H9 (cell line): ENCODE measurements at regions not wholly inside any gene's neighbourhood (a gene's known extent, or its start where the extent isn't known, plus 50 kb on each side); places are given as distances from the start of the nearest gene placed in this dataset.
"Not testable (repeated sequence)": the region's sequence is repeated elsewhere in the genome, so short reads cannot be mapped to it uniquely, and the experiment has no call there.

ENCODE experiments used
- DNase-seq: peaks from one replicate; pipeline ENCODE4 v3.0.0-alpha.2; 2017
- H2AFZ ChIP-seq: one replicate; pipeline ENCODE4 v1.6.1; 2013; ENCODE audit warnings: mild to moderate bottlenecking, low read length, control low read depth, moderate library complexity
- H2AK5ac ChIP-seq: 2 replicates; pipeline ENCODE4 v1.6.1; 2013; ENCODE audit warnings: low read length, control low read depth, mixed read lengths; ENCODE audit not compliant: insufficient read length
- H2BK120ac ChIP-seq: one replicate; pipeline ENCODE4 v1.6.1; 2013; ENCODE audit warnings: low read depth, mild to moderate bottlenecking, low read length, control low read depth, inconsistent platforms; ENCODE audit not compliant: poor library complexity, severe bottlenecking
- H2BK12ac ChIP-seq: 2 replicates; pipeline ENCODE4 v1.6.1; 2013; ENCODE audit warnings: low read length, control low read depth, mixed read lengths, low read depth; ENCODE audit not compliant: insufficient read length
- H2BK15ac ChIP-seq: 2 replicates; pipeline ENCODE4 v1.6.1; 2013; ENCODE audit warnings: low read depth, low read length, control low read depth
- H2BK20ac ChIP-seq: one replicate; pipeline ENCODE4 v1.6.1; 2013; ENCODE audit warnings: low read depth, mild to moderate bottlenecking, low read length, control low read depth, inconsistent platforms; ENCODE audit not compliant: poor library complexity, severe bottlenecking
- H2BK5ac ChIP-seq: 2 replicates; pipeline ENCODE4 v1.6.1; 2013; ENCODE audit warnings: low read length, control low read depth, mixed read lengths; ENCODE audit not compliant: insufficient read length
- H3K14ac ChIP-seq: 2 replicates; pipeline ENCODE4 v1.6.1; 2013; ENCODE audit warnings: low read length, control low read depth; ENCODE audit not compliant: insufficient read depth
- H3K18ac ChIP-seq: 2 replicates; pipeline ENCODE4 v1.6.1; 2013; ENCODE audit warnings: low read depth, mild to moderate bottlenecking, mixed read lengths, low read length, control low read depth; ENCODE audit not compliant: insufficient read length
- H3K23ac ChIP-seq: 2 replicates; pipeline ENCODE4 v1.6.1; 2013; ENCODE audit warnings: low read length, control low read depth, mixed read lengths, low read depth; ENCODE audit not compliant: insufficient read length
- H3K23me2 ChIP-seq: 2 replicates; pipeline ENCODE4 v1.6.1; 2013; ENCODE audit warnings: low read depth, mild to moderate bottlenecking, mixed read lengths, low read length, control low read depth; ENCODE audit not compliant: insufficient read length, poor library complexity, severe bottlenecking
- H3K27ac ChIP-seq: 2 replicates; pipeline ENCODE4 v1.5.1; 2013; ENCODE audit warnings: low read length, control low read depth, mixed read lengths, low read depth; ENCODE audit not compliant: insufficient read length
- H3K27me3 ChIP-seq: 2 replicates; pipeline ENCODE4 v1.6.1; 2013; ENCODE audit warnings: low read length, control low read depth, inconsistent platforms; ENCODE audit not compliant: insufficient read depth
- H3K4ac ChIP-seq: 2 replicates; pipeline ENCODE4 v1.6.1; 2013; ENCODE audit warnings: low read depth, mild to moderate bottlenecking, control low read depth, inconsistent platforms, low read length, moderate library complexity
- H3K4me1 ChIP-seq: 2 replicates; pipeline ENCODE4 v1.6.1; 2013; ENCODE audit warnings: low read length, control low read depth, inconsistent platforms; ENCODE audit not compliant: insufficient read depth
- H3K4me2 ChIP-seq: 2 replicates; pipeline ENCODE4 v1.6.1; 2013; ENCODE audit warnings: low read length, control low read depth, mixed read lengths; ENCODE audit not compliant: insufficient read length, insufficient read depth
- H3K56ac ChIP-seq: 2 replicates; pipeline ENCODE4 v1.6.1; 2013; ENCODE audit warnings: low read depth, mild to moderate bottlenecking, mixed read lengths, low read length, control low read depth; ENCODE audit not compliant: insufficient read length
- H3K79me1 ChIP-seq: 2 replicates; pipeline ENCODE4 v1.6.1; 2013; ENCODE audit warnings: low read depth, mild to moderate bottlenecking, moderate library complexity, low read length, control low read depth, inconsistent platforms; ENCODE audit not compliant: insufficient read depth, poor library complexity, severe bottlenecking
- H3K79me2 ChIP-seq: 2 replicates; pipeline ENCODE4 v1.6.1; 2013; ENCODE audit warnings: low read length, control low read depth, inconsistent platforms; ENCODE audit not compliant: insufficient read depth
- H3K9ac ChIP-seq: 2 replicates; pipeline ENCODE4 v1.6.1; 2013; ENCODE audit warnings: low read length, control low read depth, mixed read lengths; ENCODE audit not compliant: insufficient read length; ENCODE audit errors: extremely low read depth
- H3K9me3 ChIP-seq: one replicate; pipeline ENCODE4 v1.6.1; 2013; ENCODE audit warnings: low read depth, low read length, inconsistent platforms; ENCODE audit not compliant: control insufficient read depth
- H3T11ph ChIP-seq: one replicate; pipeline ENCODE4 v1.6.1; 2013; ENCODE audit warnings: mild to moderate bottlenecking, low read length, control low read depth, inconsistent platforms
- H4K20me1 ChIP-seq: one replicate; pipeline ENCODE4 v1.6.1; 2013; ENCODE audit not compliant: control insufficient read depth, insufficient read length, insufficient read depth
- H4K5ac ChIP-seq: 2 replicates; pipeline ENCODE4 v1.6.1; 2013; ENCODE audit warnings: low read depth, mild to moderate bottlenecking, mixed read lengths, low read length, control low read depth; ENCODE audit not compliant: insufficient read length
- H4K8ac ChIP-seq: replicated peaks from 2 replicates; pipeline ENCODE4 v1.6.1; 2013; ENCODE audit warnings: low read length, control low read depth, mixed read lengths, low read depth; ENCODE audit not compliant: insufficient read length
- H4K91ac ChIP-seq: 2 replicates; pipeline ENCODE4 v1.6.1; 2013; ENCODE audit warnings: low read depth, mild to moderate bottlenecking, moderate library complexity, mixed read lengths, low read length, control low read depth; ENCODE audit not compliant: insufficient read length
- H3K27ac Mint-ChIP-seq, 3 experiments: 2 replicates in 2 of 3; 3 replicates in 1 of 3; pipeline ENCODE4 v1.8.0; 2020 to 2021; ENCODE audit warnings: mixed read lengths in 3 of 3, mild to moderate bottlenecking in 1 of 3, moderate library complexity in 1 of 3
- H3K27me3 Mint-ChIP-seq: 2 replicates; pipeline ENCODE4 v1.8.0; 2021; ENCODE audit warnings: low read depth, mild to moderate bottlenecking, moderate library complexity, mixed read lengths
- H3K36me3 Mint-ChIP-seq, 3 experiments: 2 replicates in 2 of 3; 3 replicates in 1 of 3; pipeline ENCODE4 v1.8.0; 2020 to 2021; ENCODE audit warnings: low read depth in 3 of 3, mixed read lengths in 3 of 3; ENCODE audit not compliant: insufficient read depth in 1 of 3
- H3K4me1 Mint-ChIP-seq, 2 experiments: 2 replicates each; pipeline ENCODE4 v1.8.0; 2020; ENCODE audit warnings: mixed read lengths in 2 of 2
- H3K4me3 Mint-ChIP-seq, 2 experiments: 2 replicates in 1 of 2; 3 replicates in 1 of 2; pipeline ENCODE4 v1.8.0; 2020 to 2021; ENCODE audit warnings: mild to moderate bottlenecking in 2 of 2, mixed read lengths in 2 of 2, moderate library complexity in 1 of 2
- H3K9me3 Mint-ChIP-seq, 2 experiments: 2 replicates in 1 of 2; 3 replicates in 1 of 2; pipeline ENCODE4 v1.8.0; 2020; ENCODE audit warnings: mild to moderate bottlenecking in 2 of 2, mixed read lengths in 2 of 2, moderate library complexity in 1 of 2
- CTCF ChIP-seq: fragments of 200-600 bp; sonication (generic); conservative IDR thresholded peaks from 3 replicates; pipeline ENCODE4 v1.8.0; 2021; ENCODE audit warnings: antibody characterized with exemption, mild to moderate bottlenecking
- whole genome bisulfite sequencing: extraction: QIAGEN DNeasy Blood & Tissue Kit; methylation state at CpG from one replicate; pipeline ENCODE4 v1.1.7; 2013; ENCODE audit warnings: missing lambda C conversion rate, low lambda C conversion rate, mixed read lengths; ENCODE audit not compliant: insufficient read length; ENCODE audit errors: extremely low coverage; 5-methylcytosine and 5-hydroxymethylcytosine counted together

- no peak overlapping the region for H3T11ph ChIP-seq
- no peaks in the 10 kb centered on the region for H3K4me1 ChIP-seq
- no peak overlapping the region for H3K18ac ChIP-seq
- H2AFZ ChIP-seq, result no peak overlapping the region
- H3K4me1 Mint-ChIP-seq, result peaks cover 0 to 7% of the 10 kb centered on the region in 2 experiments; a peak in 3 of 4 replicates
- H3K27ac Mint-ChIP-seq, result no peak overlapping the region
- no peak overlapping the region for H2AK5ac ChIP-seq
- no peak overlapping the region for H2BK20ac ChIP-seq
- H3K23me2 ChIP-seq, result no peaks in the 10 kb centered on the region
- H2BK120ac ChIP-seq, result no peak overlapping the region
- H2BK5ac ChIP-seq, result no peak overlapping the region
- no peak overlapping the region for H3K4ac ChIP-seq
- H2BK12ac ChIP-seq, result no peak overlapping the region
- no peak overlapping the region for H3K4me2 ChIP-seq
- H4K91ac ChIP-seq, result no peak overlapping the region
- no peak for DNase-seq
- H4K5ac ChIP-seq, result no peak overlapping the region
- no peak overlapping the region for H3K9ac ChIP-seq
- no peaks in the 10 kb centered on the region for H3K27me3 Mint-ChIP-seq
- H3K14ac ChIP-seq, result no peak overlapping the region
- WGBS, result no CpG with 5 or more reads among the region's 3 CpGs
- H3K79me1 ChIP-seq, result no peaks in the 10 kb centered on the region
- H3K79me2 ChIP-seq, result no peaks in the 10 kb centered on the region
- H3K56ac ChIP-seq, result no peak overlapping the region
- H3K9me3 ChIP-seq, result no peaks in the 10 kb centered on the region
- TF ChIP-seq CTCF, result no peak
- no peaks in the 10 kb centered on the region for H4K20me1 ChIP-seq
- H3K4me3 Mint-ChIP-seq, result no peak overlapping the region
- peaks cover 5 to 10% of the 10 kb centered on the region in 2 experiments for H3K9me3 Mint-ChIP-seq
- no peak overlapping the region for H3K27ac ChIP-seq
- H2BK15ac ChIP-seq, result no peak overlapping the region
- H4K8ac ChIP-seq, result no peak overlapping the region
- H3K27me3 ChIP-seq, result no peaks in the 10 kb centered on the region
- peaks cover 4 to 12% (median 8%) of the 10 kb centered on the region in 3 experiments; a peak in 6 of 7 replicates for H3K36me3 Mint-ChIP-seq
- no peak overlapping the region for H3K23ac ChIP-seq
These were observed 434.1 kb upstream of the WWC1 start for GRCh38 chr5:167857321-167857720.

DNA sequence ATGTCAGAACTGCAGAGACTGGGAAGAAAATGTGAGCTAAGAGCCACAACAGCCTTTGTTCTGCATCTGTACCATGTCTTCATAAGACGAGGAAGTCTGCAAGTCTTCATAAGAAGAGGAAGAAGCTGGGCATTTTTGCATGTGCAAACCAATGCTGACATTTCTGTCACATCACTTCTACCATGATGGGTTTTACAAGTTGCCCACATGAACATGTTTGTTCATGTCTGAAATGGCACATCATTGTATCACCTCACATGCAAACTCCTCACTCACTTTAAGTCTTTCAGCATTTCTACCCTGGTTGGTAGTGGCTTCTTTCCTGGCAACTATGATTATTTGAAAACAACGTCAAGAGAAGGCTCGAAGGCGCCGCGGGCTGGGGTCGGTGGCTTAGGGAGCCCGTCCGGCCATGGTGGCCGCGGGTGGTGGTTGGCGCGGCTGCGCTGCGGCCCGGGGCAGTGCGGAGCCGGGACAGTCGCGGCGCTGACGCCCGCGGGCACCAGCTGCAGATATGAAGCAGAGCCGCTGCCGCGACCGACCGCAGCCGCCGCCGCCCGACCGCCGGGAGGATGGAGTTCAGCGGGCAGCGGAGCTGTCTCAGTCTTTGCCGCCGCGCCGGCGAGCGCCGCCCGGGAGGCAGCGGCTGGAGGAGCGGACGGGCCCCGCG lies 433.1 kb upstream of the WWC1 start:
- not testable (repeated sequence) for H3K27me3 Mint-ChIP-seq, H3K4me1 ChIP-seq, H3K4me3 Mint-ChIP-seq, H4K8ac ChIP-seq, H3K4me1 Mint-ChIP-seq, H3K14ac ChIP-seq, H4K5ac ChIP-seq, DNase-seq, H4K20me1 ChIP-seq, H3K4me2 ChIP-seq, H2AK5ac ChIP-seq, H3K4ac ChIP-seq, H3K27ac ChIP-seq, H3K23ac ChIP-seq, H2BK20ac ChIP-seq, H3K27me3 ChIP-seq, H3K18ac ChIP-seq, H2BK15ac ChIP-seq, H2BK12ac ChIP-seq, H3K23me2 ChIP-seq, H4K91ac ChIP-seq, H3K79me1 ChIP-seq, H3K9ac ChIP-seq, H2BK5ac ChIP-seq, H3K9me3 ChIP-seq, H2AFZ ChIP-seq, H3K56ac ChIP-seq, H3K79me2 ChIP-seq, H2BK120ac ChIP-seq, H3T11ph ChIP-seq, H3K27ac Mint-ChIP-seq
- Mint-ChIP-seq H3K36me3 (peaks cover 4 to 12% (median 8%) of the 10 kb centered on the region in 3 experiments; a peak in 6 of 7 replicates), H3K9me3 (peaks cover 5 to 10% of the 10 kb centered on the region in 2 experiments)
- WGBS, result no CpG with 5 or more reads among the region's 50 CpGs
